A172 (cell line): ENCODE measurements at regions not wholly inside any gene's neighbourhood (a gene's known extent, or its start where the extent isn't known, plus 50 kb on each side); places are given as distances from the start of the nearest gene placed in this dataset.
"Not testable (repeated sequence)": the region's sequence is repeated elsewhere in the genome, so short reads cannot be mapped to it uniquely, and the experiment has no call there.

Experiments
- DNase-seq: peaks from one replicate; pipeline ENCODE4 v3.0.0-alpha.2; 2015; ENCODE audit warnings: low spot score

GRCh38 chr2:83874712-83875430 lies 584.2 kb downstream of the SUCLG1 start:
- no peak for DNase-seq

- DNase-seq = no peak
These were observed 585.0 kb downstream of the SUCLG1 start for GRCh38 chr2:83874066-83874465.

- DNase-seq = no peak
These were observed 586.0 kb downstream of the SUCLG1 start for GRCh38 chr2:83873110-83873509.

GRCh38 chr2:83866211-83866610 lies 592.9 kb downstream of the SUCLG1 start:
- no peak for DNase-seq

- no peak for DNase-seq
These were observed 596.5 kb downstream of the SUCLG1 start for GRCh38 chr2:83862600-83862999.

- no peak for DNase-seq
These were observed 598.8 kb downstream of the SUCLG1 start for GRCh38 chr2:83860320-83860719.

GRCh38 chr2:83859553-83859952 lies 599.5 kb downstream of the SUCLG1 start:
- no peak for DNase-seq

GRCh38 chr2:83851066-83851465 lies 608.0 kb downstream of the SUCLG1 start:
- no peak for DNase-seq

- DNase-seq = peak; percentile 49
These were observed 608.9 kb downstream of the SUCLG1 start for GRCh38 chr2:83850071-83850725.

GRCh38 chr2:83844490-83844889 lies 614.6 kb downstream of the SUCLG1 start:
- DNase-seq = no peak

GRCh38 chr2:83842421-83842820 lies 616.7 kb downstream of the SUCLG1 start:
- no peak for DNase-seq

GRCh38 chr2:83837823-83838222 lies 621.3 kb downstream of the SUCLG1 start:
- no peak for DNase-seq

- no peak for DNase-seq
These were observed 631.5 kb downstream of the SUCLG1 start for GRCh38 chr2:83827618-83828017.

- no peak for DNase-seq
These were observed 632.5 kb downstream of the SUCLG1 start for GRCh38 chr2:83826577-83826976.

- no peak for DNase-seq
These were observed 635.9 kb downstream of the SUCLG1 start for GRCh38 chr2:83823229-83823628.

GRCh38 chr2:83817511-83817910 lies 641.6 kb downstream of the SUCLG1 start:
- DNase-seq = peak; percentile 25

GRCh38 chr2:83808878-83809277 lies 650.2 kb downstream of the SUCLG1 start:
- DNase-seq = no peak

GRCh38 chr2:83802604-83803003 lies 656.5 kb downstream of the SUCLG1 start:
- DNase-seq = no peak

GRCh38 chr2:83795777-83796176 lies 663.3 kb downstream of the SUCLG1 start:
- no peak for DNase-seq

- not testable (repeated sequence) for DNase-seq
These were observed 668.6 kb downstream of the SUCLG1 start for GRCh38 chr2:83790467-83790866.

GRCh38 chr2:83789674-83790073 lies 669.4 kb downstream of the SUCLG1 start:
- not testable (repeated sequence) for DNase-seq

GRCh38 chr2:83788938-83789566 lies 670.0 kb downstream of the SUCLG1 start:
- DNase-seq = not testable (repeated sequence)

GRCh38 chr2:83787189-83787588 lies 671.9 kb downstream of the SUCLG1 start:
- DNase-seq = no peak
